OCI-LY7 (cell line): ENCODE measurements at regions not wholly inside any gene's neighbourhood (a gene's known extent, or its start where the extent isn't known, plus 50 kb on each side); places are given as distances from the start of the nearest gene placed in this dataset.

ENCODE experiments used
- BruUV-seq: library from RNA; stranded (reverse); fragments of 400-500 nt; replicated peaks from 2 replicates; lab custom pipeline; 2021; lab: Mats Ljungman, UMichigan
- CTCF ChIA-PET: fragments of 300-600 bp; sonication (Branson Sonifier 250); formaldehyde crosslinking; loops from one replicate; lab custom pipeline; 2022; ENCODE audit warnings: antibody characterized with exemption; ENCODE audit not compliant: unreplicated experiment; lab: Charles Lee
- POLR2A ChIA-PET: fragments of 300-600 bp; sonication (Branson Sonifier 250); formaldehyde crosslinking; loops from one replicate; lab custom pipeline; 2022; ENCODE audit warnings: antibody characterized with exemption; lab: Charles Lee
- DNase-seq: peaks from one replicate; pipeline ENCODE4 v3.0.0-alpha.2; 2015; ENCODE audit warnings: low spot score
- H2AFZ ChIP-seq: fragments of 200-600 bp; sonication (generic), shearing (Covaris generic); 2 replicates; pipeline ENCODE4 v1.6.1; 2014; ENCODE audit warnings: mild to moderate bottlenecking, antibody characterized with exemption, low read length, moderate library complexity
- H3K27ac ChIP-seq: fragments of 200-600 bp; sonication (generic); 2 replicates; pipeline ENCODE4 v1.5.1; 2014; ENCODE audit warnings: mixed run types, low read depth, mild to moderate bottlenecking, moderate library complexity, low read length, inconsistent platforms; ENCODE audit not compliant: poor library complexity, severe bottlenecking
- H3K36me3 ChIP-seq: fragments of 200-600 bp; sonication (generic); 2 replicates; pipeline ENCODE4 v1.6.1; 2014; ENCODE audit warnings: mild to moderate bottlenecking, antibody characterized with exemption, low read length, moderate library complexity, mixed read lengths; ENCODE audit not compliant: insufficient read depth
- H3K4me1 ChIP-seq: fragments of 200-600 bp; sonication (generic); 2 replicates; pipeline ENCODE4 v1.5.1; 2014; ENCODE audit warnings: mild to moderate bottlenecking, low read length; ENCODE audit not compliant: insufficient read depth, poor library complexity, severe bottlenecking
- H3K4me2 ChIP-seq: fragments of 200-600 bp; sonication (generic); 2 replicates; pipeline ENCODE4 v1.6.1; 2014; ENCODE audit warnings: mild to moderate bottlenecking, low read length
- H3K4me3 ChIP-seq: fragments of 200-600 bp; sonication (generic); 2 replicates; pipeline ENCODE4 v1.5.1; 2014; ENCODE audit warnings: mild to moderate bottlenecking, low read depth, low read length; ENCODE audit not compliant: poor library complexity, severe bottlenecking
- H3K79me2 ChIP-seq: fragments of 200-600 bp; sonication (generic); 2 replicates; pipeline ENCODE4 v1.6.1; 2016; ENCODE audit warnings: low read depth, mild to moderate bottlenecking, low read length, moderate library complexity, mixed read lengths; ENCODE audit not compliant: insufficient read depth
- H3K9me2 ChIP-seq: fragments of 200-600 bp; sonication (generic); 2 replicates; pipeline ENCODE4 v1.6.1; 2016; ENCODE audit warnings: mild to moderate bottlenecking, low read length, mixed read lengths; ENCODE audit not compliant: insufficient read depth
- H3K9me3 ChIP-seq: fragments of 200-600 bp; sonication (generic); 2 replicates; pipeline ENCODE4 v1.6.1; 2014; ENCODE audit warnings: mild to moderate bottlenecking, mixed run types, low read length, mixed read lengths
- H4K20me1 ChIP-seq: fragments of 200-600 bp; sonication (generic); 2 replicates; pipeline ENCODE4 v1.6.1; 2014; ENCODE audit warnings: mild to moderate bottlenecking, antibody characterized with exemption, low read length, moderate library complexity, mixed read lengths; ENCODE audit not compliant: insufficient read depth
- EZH2phosphoT487 ChIP-seq: fragments of 200-600 bp; sonication (generic); IDR thresholded peaks from 2 replicates; pipeline ENCODE4 v1.6.1; 2018; ENCODE audit warnings: low read depth, borderline replicate concordance, mild to moderate bottlenecking, mixed run types, antibody characterized with exemption, low read length, moderate library complexity, mixed read lengths
- intact Hi-C: fragments of 100-400 bp; cut with micrococcal nuclease; formaldehyde crosslinking; loops from one replicate; pipeline ENCODE4 v1.10.0; 2022; ENCODE audit not compliant: unreplicated experiment
- TF ChIP-seq, protein P1 (sequence below): fragments of 200-600 bp; sonication (generic); conservative IDR thresholded peaks from 2 replicates; pipeline ENCODE4 v1.5.1; 2014; ENCODE audit warnings: mild to moderate bottlenecking, antibody characterized with exemption, low read length, moderate library complexity, mixed read lengths

DNA sequence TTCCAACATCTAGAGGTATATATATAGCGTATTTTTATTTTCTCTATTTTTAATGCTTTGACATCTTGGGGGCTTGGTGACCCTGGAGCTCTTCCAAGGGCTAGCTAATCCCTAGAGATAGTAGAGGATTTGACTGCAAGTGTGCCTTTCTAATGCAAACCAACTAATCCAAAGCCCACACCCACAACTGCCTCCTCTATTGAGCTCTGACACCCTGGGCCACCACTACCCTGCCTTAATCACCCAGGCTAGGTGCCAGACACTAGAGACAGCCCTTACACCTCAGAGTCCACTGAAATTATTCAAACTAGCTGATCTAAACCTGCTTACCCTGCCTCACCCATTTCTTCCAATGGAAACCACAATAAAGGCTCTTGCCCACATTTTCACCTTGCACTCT, 69.6 kb upstream of the ATXN3L start:
- H4K20me1 ChIP-seq = no peaks in the 10 kb centered on the region
- no TSS peak for BruUV-seq
- H3K4me1 ChIP-seq = no peaks in the 10 kb centered on the region
- intact Hi-C loops = no loop called here
- H3K36me3 ChIP-seq = no peaks in the 10 kb centered on the region
- H3K9me3 ChIP-seq = no peaks in the 10 kb centered on the region
- no peaks in the 10 kb centered on the region for H3K9me2 ChIP-seq
- no peak overlapping the region for H2AFZ ChIP-seq
- H3K27ac ChIP-seq = no peak overlapping the region
- POLR2A ChIA-PET = no interaction called here
- no peaks in the 10 kb centered on the region for H3K79me2 ChIP-seq
- CTCF ChIA-PET = no interaction called here
- H3K4me3 ChIP-seq = no peak overlapping the region
- no peak for DNase-seq
- H3K4me2 ChIP-seq = no peak overlapping the region
- TF ChIP-seq, protein P1, sequence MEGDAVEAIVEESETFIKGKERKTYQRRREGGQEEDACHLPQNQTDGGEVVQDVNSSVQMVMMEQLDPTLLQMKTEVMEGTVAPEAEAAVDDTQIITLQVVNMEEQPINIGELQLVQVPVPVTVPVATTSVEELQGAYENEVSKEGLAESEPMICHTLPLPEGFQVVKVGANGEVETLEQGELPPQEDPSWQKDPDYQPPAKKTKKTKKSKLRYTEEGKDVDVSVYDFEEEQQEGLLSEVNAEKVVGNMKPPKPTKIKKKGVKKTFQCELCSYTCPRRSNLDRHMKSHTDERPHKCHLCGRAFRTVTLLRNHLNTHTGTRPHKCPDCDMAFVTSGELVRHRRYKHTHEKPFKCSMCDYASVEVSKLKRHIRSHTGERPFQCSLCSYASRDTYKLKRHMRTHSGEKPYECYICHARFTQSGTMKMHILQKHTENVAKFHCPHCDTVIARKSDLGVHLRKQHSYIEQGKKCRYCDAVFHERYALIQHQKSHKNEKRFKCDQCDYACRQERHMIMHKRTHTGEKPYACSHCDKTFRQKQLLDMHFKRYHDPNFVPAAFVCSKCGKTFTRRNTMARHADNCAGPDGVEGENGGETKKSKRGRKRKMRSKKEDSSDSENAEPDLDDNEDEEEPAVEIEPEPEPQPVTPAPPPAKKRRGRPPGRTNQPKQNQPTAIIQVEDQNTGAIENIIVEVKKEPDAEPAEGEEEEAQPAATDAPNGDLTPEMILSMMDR = no peak
- no peak for TF ChIP-seq EZH2phosphoT487

DNA sequence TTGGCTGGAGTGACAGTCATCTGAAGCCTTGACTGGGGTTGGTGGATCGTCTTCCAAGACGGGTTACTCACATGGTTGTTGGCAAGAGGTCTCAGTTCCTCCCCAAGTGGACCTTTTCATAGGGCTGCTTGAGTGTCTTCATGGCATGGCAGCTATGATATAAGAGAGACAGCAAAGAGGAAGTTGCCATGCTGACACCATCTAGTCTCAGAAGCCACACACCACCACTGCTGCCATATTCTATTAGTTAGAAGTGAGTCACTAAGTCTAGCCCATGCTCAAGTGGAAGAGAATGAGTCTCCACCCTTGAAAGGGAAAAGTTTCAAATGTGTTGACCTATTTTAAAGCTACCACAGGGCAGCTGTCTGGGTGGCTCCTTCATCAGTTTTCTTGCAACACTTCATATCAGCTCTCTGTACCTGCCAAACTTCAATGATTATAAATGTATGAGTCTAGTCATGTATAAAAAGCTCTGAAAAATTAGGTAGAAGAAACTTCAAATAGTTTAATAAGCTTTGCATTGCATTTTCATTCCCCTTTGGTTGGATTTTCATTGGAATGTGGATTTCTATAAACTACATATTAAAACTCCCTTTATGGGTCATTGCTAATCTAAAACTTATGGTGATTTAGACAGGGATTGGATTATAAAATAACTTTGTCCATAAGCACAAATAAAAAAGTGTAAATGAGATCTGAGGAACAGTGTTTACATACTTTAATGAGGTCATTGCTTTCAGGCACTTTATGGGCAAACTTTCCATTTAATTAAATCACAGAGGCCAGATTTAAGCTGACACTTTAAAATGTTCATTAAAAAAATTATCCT, 68.0 kb upstream of the ATXN3L start:
- DNase-seq = no peak
- Histone ChIP-seq H3K27ac (no peak overlapping the region), H3K4me2 (no peak overlapping the region), H3K4me1 (no peaks in the 10 kb centered on the region), H3K79me2 (no peaks in the 10 kb centered on the region), H3K4me3 (no peak overlapping the region), H3K9me2 (no peaks in the 10 kb centered on the region), H3K36me3 (no peaks in the 10 kb centered on the region), H2AFZ (no peak overlapping the region), H4K20me1 (no peaks in the 10 kb centered on the region), H3K9me3 (no peaks in the 10 kb centered on the region)
- intact Hi-C loops = no loop called here
- no peak for TF ChIP-seq EZH2phosphoT487
- TF ChIP-seq, protein P1 = no peak
- no TSS peak for BruUV-seq
- POLR2A ChIA-PET = interaction anchor here (0.6 to 1.1 kb wide), 4 partner anchors 15 to 597 kb away, joined by 3 to 4 read pairs (median 3); no protein-coding TSS in a partner anchor
- CTCF ChIA-PET = no interaction called here

DNA sequence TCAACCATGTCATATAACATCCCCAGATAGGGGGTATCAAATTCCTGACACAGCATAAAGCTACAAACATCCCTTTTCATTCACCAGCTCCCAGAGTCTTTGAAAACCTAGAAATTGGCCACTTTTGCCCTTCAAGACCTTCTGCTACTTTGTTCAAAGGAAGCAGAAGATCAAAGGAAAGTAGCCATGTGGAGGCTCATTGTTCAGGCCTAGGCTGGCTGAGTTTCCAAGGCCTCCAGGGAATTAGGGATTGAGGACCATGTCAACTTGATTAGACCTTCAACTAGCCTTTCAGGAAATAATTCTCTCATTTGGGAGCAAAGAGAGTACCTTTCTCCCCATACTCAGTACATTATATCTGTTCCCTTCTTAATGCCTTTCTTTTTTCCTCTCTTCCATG, 66.8 kb upstream of the ATXN3L start:
- TF ChIP-seq, protein P1 = no peak
- no peak for TF ChIP-seq EZH2phosphoT487

More for the DNA sequence above, 66.8 kb upstream of the ATXN3L start:
- H3K9me2 ChIP-seq = no peaks in the 10 kb centered on the region
- H4K20me1 ChIP-seq = no peaks in the 10 kb centered on the region
- BruUV-seq = no TSS peak
- H3K36me3 ChIP-seq = no peaks in the 10 kb centered on the region
- H3K4me1 ChIP-seq = no peaks in the 10 kb centered on the region
- intact Hi-C loops = no loop called here
- ChIA-PET POLR2A (no interaction called here), CTCF (no interaction called here)
- H3K9me3 ChIP-seq = no peaks in the 10 kb centered on the region
- no peak overlapping the region for H3K27ac ChIP-seq
- H2AFZ ChIP-seq = no peak overlapping the region
- no peak overlapping the region for H3K4me3 ChIP-seq
- no peaks in the 10 kb centered on the region for H3K79me2 ChIP-seq
- DNase-seq = no peak
- H3K4me2 ChIP-seq = no peak overlapping the region
